B cell (primary cell): ENCODE measurements at regions not wholly inside any gene's neighbourhood (a gene's known extent, or its start where the extent isn't known, plus 50 kb on each side); places are given as distances from the start of the nearest gene placed in this dataset.

Experiments used
- CTCF ChIP-seq: fragments of 200-600 bp; IDR thresholded peaks from one replicate; pipeline ENCODE4 v1.8.0; 2022; ENCODE audit warnings: antibody characterized with exemption, mild to moderate bottlenecking
- EZH2 ChIP-seq: IDR thresholded peaks from 2 replicates; pipeline ENCODE4 v1.6.1; 2012; ENCODE audit warnings: borderline replicate concordance, low read depth, mild to moderate bottlenecking, moderate library complexity, low read length; ENCODE audit not compliant: insufficient read depth, poor library complexity, severe bottlenecking

- TF ChIP-seq CTCF (no peak), EZH2 (no peak)
Measured at GRCh38 chr20:53865901-53866793, 204.2 kb downstream of the BCAS1 start.
